ENCODE measurements at regions not wholly inside any gene's neighbourhood (a gene's known extent, or its start where the extent isn't known, plus 50 kb on each side); places are given as distances from the start of the nearest gene placed in this dataset.

- intact Hi-C loops (cut with DNase I): no loop called here
- no peak for TF ChIP-seq CTCF (IDR thresholded peaks at IDR 0.05)
- no peak for TF ChIP-seq EP300 (IDR thresholded peaks at IDR 0.05)
- no peak for TF ChIP-seq POLR2A (IDR thresholded peaks at IDR 0.05)
- no peak for DNase-seq
- Histone ChIP-seq H3K4me1 (ENCODE audit: insufficient read depth) (no peaks in the 10 kb centered on the region), H3K27ac (no peak overlapping the region), H3K9me3 (no peaks in the 10 kb centered on the region), H3K27me3 (no peaks in the 10 kb centered on the region), H3K4me3 (no peak overlapping the region), H3K36me3 (no peaks in the 10 kb centered on the region)
- 85 to 92% (median 90%) methylated on average over 11 of the region's 11 CpGs for WGBS, 3 donors
Observed at GRCh38 chr2:10968176-10968575, 56.4 kb downstream of the KCNF1 start.

- no peak overlapping the region for H3K4me3 ChIP-seq
- DNase-seq: no peak
- no peaks in the 10 kb centered on the region for H3K36me3 ChIP-seq
- H3K27me3 ChIP-seq: no peaks in the 10 kb centered on the region
- H3K4me1 ChIP-seq (ENCODE audit: insufficient read depth): no peaks in the 10 kb centered on the region
- H3K27ac ChIP-seq: no peak overlapping the region
- no peaks in the 10 kb centered on the region for H3K9me3 ChIP-seq
- intact Hi-C loops (cut with DNase I): no loop called here
- 43 to 57% (median 44%) methylated on average over 3 of the region's 3 CpGs for WGBS, 3 donors
- no peak for TF ChIP-seq EP300 (IDR thresholded peaks at IDR 0.05)
- no peak for TF ChIP-seq CTCF (IDR thresholded peaks at IDR 0.05)
- TF ChIP-seq POLR2A (IDR thresholded peaks at IDR 0.05): no peak
Observed at GRCh38 chr2:10970666-10971065, 58.9 kb downstream of the KCNF1 start.

- H3K9me3 ChIP-seq: no peaks in the 10 kb centered on the region
- no peaks in the 10 kb centered on the region for H3K36me3 ChIP-seq
- no peak overlapping the region for H3K4me3 ChIP-seq
- no peaks in the 10 kb centered on the region for H3K27me3 ChIP-seq
- WGBS, 3 donors: 85 to 90% (median 89%) methylated on average over 15 of the region's 15 CpGs
- TF ChIP-seq EP300 (IDR thresholded peaks at IDR 0.05) (no peak), CTCF (IDR thresholded peaks at IDR 0.05) (no peak), POLR2A (IDR thresholded peaks at IDR 0.05) (no peak)
- no peak overlapping the region for H3K27ac ChIP-seq
- DNase-seq: no peak
- H3K4me1 ChIP-seq (ENCODE audit: insufficient read depth): no peaks in the 10 kb centered on the region
- intact Hi-C loops (cut with DNase I): no loop called here
Observed at GRCh38 chr2:10971161-10971887, 59.6 kb downstream of the KCNF1 start.

GRCh38 chr2:10971888-10972260 is 60.1 kb downstream of the KCNF1 start:
- DNase-seq: no peak
- Histone ChIP-seq H3K4me1 (ENCODE audit: insufficient read depth) (no peaks in the 10 kb centered on the region), H3K27ac (no peak overlapping the region), H3K27me3 (no peaks in the 10 kb centered on the region), H3K4me3 (no peak overlapping the region), H3K9me3 (no peaks in the 10 kb centered on the region), H3K36me3 (no peaks in the 10 kb centered on the region)
- TF ChIP-seq CTCF (IDR thresholded peaks at IDR 0.05) (no peak), EP300 (IDR thresholded peaks at IDR 0.05) (no peak), POLR2A (IDR thresholded peaks at IDR 0.05) (no peak)
- intact Hi-C loops (cut with DNase I): no loop called here
- WGBS, 3 donors: 61 to 62% (median 62%) methylated on average over 8 of the region's 8 CpGs

Measured in ovary (tissue), 7 donors.